Caco-2 (cell line): ENCODE measurements at regions not wholly inside any gene's neighbourhood (a gene's known extent, or its start where the extent isn't known, plus 50 kb on each side); places are given as distances from the start of the nearest gene placed in this dataset.

Source experiments
- BruUV-seq: library from RNA; stranded (reverse); fragments of 400-500 nt; replicated peaks from 2 replicates; lab custom pipeline; 2021; lab: Mats Ljungman, UMichigan
- CTCF ChIA-PET: fragments of 300-600 bp; sonication (Branson Sonifier 250); formaldehyde crosslinking; loops from one replicate; lab custom pipeline; 2022; ENCODE audit warnings: antibody characterized with exemption; lab: Charles Lee
- POLR2A ChIA-PET: fragments of 300-600 bp; sonication (Branson Sonifier 250); formaldehyde crosslinking; loops from one replicate; lab custom pipeline; 2022; ENCODE audit warnings: antibody characterized with exemption; lab: Charles Lee
- DNase-seq, 2 experiments: peaks; one replicate each; pipeline versions ENCODE4 v3.0.0 to v3.0.0-alpha.2; 2020 to 2022
- H3K27me3 ChIP-seq: replicated peaks from 2 replicates; pipeline ENCODE4 v1.6.0; 2011; ENCODE audit warnings: low read length; ENCODE audit not compliant: control insufficient read depth, insufficient read depth
- H3K36me3 ChIP-seq: 2 replicates; pipeline ENCODE4 v1.5.1; 2011; ENCODE audit warnings: low read length; ENCODE audit not compliant: control insufficient read depth, insufficient read depth
- H3K4me1 ChIP-seq: fragments of 250-450 bp; sonication (Bioruptor Pico); 2 replicates; pipeline ENCODE4 v1.5.1; 2020; ENCODE audit warnings: mild to moderate bottlenecking
- H3K4me3 ChIP-seq: 2 replicates; pipeline ENCODE4 v1.5.1; 2011; ENCODE audit warnings: low read depth, mild to moderate bottlenecking, control low read depth, low read length
- H3K9me3 ChIP-seq: fragments of 250-450 bp; sonication (Bioruptor Pico); 2 replicates; pipeline ENCODE4 v1.5.1; 2020; ENCODE audit warnings: mild to moderate bottlenecking, moderate library complexity
- H3K27ac Mint-ChIP-seq: one replicate; pipeline ENCODE4 v1.8.0; 2022; ENCODE audit warnings: mixed read lengths; ENCODE audit not compliant: unreplicated experiment
- H3K27me3 Mint-ChIP-seq: one replicate; pipeline ENCODE4 v1.8.0; 2022; ENCODE audit warnings: mixed read lengths; ENCODE audit not compliant: insufficient read depth, unreplicated experiment
- H3K36me3 Mint-ChIP-seq: one replicate; pipeline ENCODE4 v1.8.0; 2022; ENCODE audit warnings: mild to moderate bottlenecking, mixed read lengths; ENCODE audit not compliant: insufficient read depth, unreplicated experiment
- H3K4me1 Mint-ChIP-seq: one replicate; pipeline ENCODE4 v1.8.0; 2022; ENCODE audit warnings: low read depth, mixed read lengths; ENCODE audit not compliant: unreplicated experiment
- H3K4me3 Mint-ChIP-seq: one replicate; pipeline ENCODE4 v1.8.0; 2022; ENCODE audit warnings: mild to moderate bottlenecking, moderate library complexity, mixed read lengths; ENCODE audit not compliant: unreplicated experiment
- H3K9me3 Mint-ChIP-seq: one replicate; pipeline ENCODE4 v1.8.0; 2022; ENCODE audit warnings: mixed read lengths; ENCODE audit not compliant: unreplicated experiment
- CTCF ChIP-seq, 2 experiments: fragments of 200-600 bp in 1 of 2; IDR thresholded peaks; 1 replicate in 1 of 2; 2 replicates in 1 of 2; pipeline versions ENCODE4 v1.5.1 to v1.8.0; 2011 to 2022; ENCODE audit warnings: antibody characterized with exemption in 1 of 2, control low read depth in 1 of 2, inconsistent platforms in 1 of 2, low read depth in 1 of 2, low read length in 1 of 2, mild to moderate bottlenecking in 1 of 2, moderate library complexity in 1 of 2; ENCODE audit not compliant: insufficient read depth in 1 of 2, severe bottlenecking in 1 of 2, unreplicated experiment in 1 of 2
- intact Hi-C: fragments of 100-400 bp; cut with micrococcal nuclease; formaldehyde crosslinking; loops from one replicate; pipeline ENCODE4 v1.10.0; 2022; ENCODE audit not compliant: unreplicated experiment

- Mint-ChIP-seq H3K36me3 (no peaks in the 10 kb centered on the region), H3K9me3 (no peaks in the 10 kb centered on the region), H3K4me1 (peaks cover 6% of the 10 kb centered on the region), H3K27ac (no peak overlapping the region), H3K27me3 (no peaks in the 10 kb centered on the region), H3K4me3 (no peak overlapping the region)
- CTCF ChIA-PET, result no interaction called here
- no peak for TF ChIP-seq CTCF (IDR thresholded peaks at IDR 0.05; ENCODE audit: insufficient read depth in 1 of 2, low read depth in 1 of 2, low read length in 1 of 2, severe bottlenecking in 1 of 2, unreplicated experiment in 1 of 2)
- BruUV-seq, result no TSS peak
- no peak overlapping the region for H3K4me3 ChIP-seq
- no peaks in the 10 kb centered on the region for H3K9me3 ChIP-seq
- intact Hi-C loops, result no loop called here
- no peaks in the 10 kb centered on the region for H3K36me3 ChIP-seq
- 0 out of 2 replicates have a peak, but pooled peaks cover 4% of the 10 kb centered on the region for H3K4me1 ChIP-seq
- DNase-seq, result no peak
- H3K27me3 ChIP-seq, result no peaks in the 10 kb centered on the region
- POLR2A ChIA-PET, result no interaction called here
These were observed 98.6 kb upstream of the PIK3R1 start for GRCh38 chr5:68116868-68117411.

GRCh38 chr5:68116408-68116807 is 99.1 kb upstream of the PIK3R1 start:
- no peaks in the 10 kb centered on the region for H3K9me3 ChIP-seq
- DNase-seq, result no peak
- TF ChIP-seq CTCF (IDR thresholded peaks at IDR 0.05; ENCODE audit: insufficient read depth in 1 of 2, low read depth in 1 of 2, low read length in 1 of 2, severe bottlenecking in 1 of 2, unreplicated experiment in 1 of 2), result no peak
- H3K4me3 ChIP-seq, result no peak overlapping the region
- H3K27me3 Mint-ChIP-seq, result no peaks in the 10 kb centered on the region
- ChIA-PET CTCF (no interaction called here), POLR2A (no interaction called here)
- H3K27ac Mint-ChIP-seq, result no peak overlapping the region
- no peak overlapping the region for H3K4me3 Mint-ChIP-seq
- no TSS peak for BruUV-seq
- intact Hi-C loops, result no loop called here
- no peaks in the 10 kb centered on the region for H3K36me3 ChIP-seq
- peaks cover 6% of the 10 kb centered on the region for H3K4me1 Mint-ChIP-seq
- H3K4me1 ChIP-seq, result 0 out of 2 replicates have a peak, but pooled peaks cover 4% of the 10 kb centered on the region
- H3K27me3 ChIP-seq, result no peaks in the 10 kb centered on the region
- no peaks in the 10 kb centered on the region for H3K9me3 Mint-ChIP-seq
- no peaks in the 10 kb centered on the region for H3K36me3 Mint-ChIP-seq

- DNase-seq, result no peak
- Mint-ChIP-seq H3K4me3 (no peak overlapping the region), H3K27ac (no peak overlapping the region), H3K9me3 (no peaks in the 10 kb centered on the region), H3K27me3 (no peaks in the 10 kb centered on the region), H3K4me1 (peaks cover 6% of the 10 kb centered on the region), H3K36me3 (no peaks in the 10 kb centered on the region)
- ChIA-PET CTCF (no interaction called here), POLR2A (no interaction called here)
- Histone ChIP-seq H3K4me1 (0 out of 2 replicates have a peak, but pooled peaks cover 4% of the 10 kb centered on the region), H3K27me3 (no peaks in the 10 kb centered on the region), H3K36me3 (no peaks in the 10 kb centered on the region), H3K4me3 (no peak overlapping the region), H3K9me3 (no peaks in the 10 kb centered on the region)
- TF ChIP-seq CTCF (IDR thresholded peaks at IDR 0.05; ENCODE audit: insufficient read depth in 1 of 2, low read depth in 1 of 2, low read length in 1 of 2, severe bottlenecking in 1 of 2, unreplicated experiment in 1 of 2), result no peak
- no TSS peak for BruUV-seq
- intact Hi-C loops, result no loop called here
These were observed 100.0 kb upstream of the PIK3R1 start for GRCh38 chr5:68115584-68115983.
